ENCODE measurements at regions not wholly inside any gene's neighbourhood (a gene's known extent, or its start where the extent isn't known, plus 50 kb on each side); places are given as distances from the start of the nearest gene placed in this dataset.
A peak's percentile ranks its signal among the peaks of the same experiment; 100 is the strongest.

GRCh38 chr13:64377606-64378005 lies 2852.5 kb downstream of the PCDH9 start:
- no peak for FAIRE-seq
- no peaks in the 10 kb centered on the region for H3K27me3 ChIP-seq (ENCODE audit: control insufficient read depth, insufficient read depth, low read length)
- TF ChIP-seq CTCF (IDR thresholded peaks at IDR 0.05; ENCODE audit: insufficient read depth, low read length, severe bottlenecking): no peak
- DNase-seq (ENCODE audit: low read depth): no peak
- H3K36me3 ChIP-seq (ENCODE audit: control insufficient read depth, insufficient read depth, low read length): no peaks in the 10 kb centered on the region
- no peak overlapping the region for H3K4me3 ChIP-seq (ENCODE audit: low read depth, low read length)

DNA sequence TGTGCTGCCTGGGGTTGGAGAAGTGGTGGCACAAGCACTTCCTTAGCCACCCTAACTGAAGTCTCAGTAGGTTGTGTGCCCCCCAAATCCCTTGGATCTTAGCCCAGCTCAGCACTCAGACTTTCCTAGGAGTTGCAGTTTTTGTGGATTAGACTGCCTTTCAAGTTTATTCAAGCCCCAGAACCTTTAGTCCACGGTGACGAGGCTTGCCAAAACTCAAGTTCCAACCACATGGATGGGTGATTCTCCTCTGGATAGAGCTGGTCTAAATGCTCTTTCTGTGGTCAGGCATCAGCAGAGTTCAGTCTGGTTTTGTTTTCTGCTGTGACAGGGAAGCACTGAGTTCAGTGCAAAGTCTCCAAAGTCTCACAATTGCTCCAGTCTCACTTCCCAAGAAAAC lies 2858.7 kb downstream of the PCDH9 start:
- DNase-seq (ENCODE audit: low read depth) (no peak), FAIRE-seq (no peak)
- Histone ChIP-seq H3K4me3 (ENCODE audit: low read depth, low read length) (no peak overlapping the region), H3K36me3 (ENCODE audit: control insufficient read depth, insufficient read depth, low read length) (no peaks in the 10 kb centered on the region), H3K27me3 (ENCODE audit: control insufficient read depth, insufficient read depth, low read length) (no peaks in the 10 kb centered on the region)
- no peak for TF ChIP-seq CTCF (IDR thresholded peaks at IDR 0.05; ENCODE audit: insufficient read depth, low read length, severe bottlenecking)

GRCh38 chr13:64371045-64371444 lies 2859.1 kb downstream of the PCDH9 start:
- no peak for FAIRE-seq
- H3K4me3 ChIP-seq (ENCODE audit: low read depth, low read length): no peak overlapping the region
- no peak for TF ChIP-seq CTCF (IDR thresholded peaks at IDR 0.05; ENCODE audit: insufficient read depth, low read length, severe bottlenecking)
- no peaks in the 10 kb centered on the region for H3K36me3 ChIP-seq (ENCODE audit: control insufficient read depth, insufficient read depth, low read length)
- DNase-seq (ENCODE audit: low read depth): peak; percentile 45
- no peaks in the 10 kb centered on the region for H3K27me3 ChIP-seq (ENCODE audit: control insufficient read depth, insufficient read depth, low read length)

- FAIRE-seq (no peak), DNase-seq (ENCODE audit: low read depth) (peak; percentile 8)
- H3K27me3 ChIP-seq (ENCODE audit: control insufficient read depth, insufficient read depth, low read length): no peaks in the 10 kb centered on the region
- no peaks in the 10 kb centered on the region for H3K36me3 ChIP-seq (ENCODE audit: control insufficient read depth, insufficient read depth, low read length)
- TF ChIP-seq CTCF (IDR thresholded peaks at IDR 0.05; ENCODE audit: insufficient read depth, low read length, severe bottlenecking): no peak
- no peak overlapping the region for H3K4me3 ChIP-seq (ENCODE audit: low read depth, low read length)
These were observed 2861.0 kb downstream of the PCDH9 start for GRCh38 chr13:64369121-64369520.

DNA sequence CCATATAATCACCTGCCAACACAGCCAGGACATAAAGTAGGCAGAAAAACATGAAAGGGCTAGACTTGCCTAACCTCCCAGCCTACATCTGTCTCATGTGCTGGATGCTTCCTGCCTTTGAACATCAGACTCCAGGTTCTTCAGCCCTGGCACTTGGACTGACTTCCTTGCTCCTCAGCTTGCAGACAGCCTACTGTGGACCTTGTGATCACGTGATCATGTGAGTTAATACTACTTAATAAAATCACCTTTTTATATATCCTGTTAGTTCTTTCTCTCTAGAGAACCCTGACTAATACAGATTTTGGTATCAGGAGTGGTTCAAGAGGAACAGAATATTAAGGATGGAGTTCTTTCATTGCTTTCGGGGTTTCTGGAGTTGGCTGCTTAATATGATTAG lies 2867.6 kb downstream of the PCDH9 start:
- no peak for FAIRE-seq
- Histone ChIP-seq H3K4me3 (ENCODE audit: low read depth, low read length) (no peak overlapping the region), H3K27me3 (ENCODE audit: control insufficient read depth, insufficient read depth, low read length) (no peaks in the 10 kb centered on the region), H3K36me3 (ENCODE audit: control insufficient read depth, insufficient read depth, low read length) (no peaks in the 10 kb centered on the region)
- no peak for TF ChIP-seq CTCF (IDR thresholded peaks at IDR 0.05; ENCODE audit: insufficient read depth, low read length, severe bottlenecking)
- DNase-seq (ENCODE audit: low read depth): no peak

DNA sequence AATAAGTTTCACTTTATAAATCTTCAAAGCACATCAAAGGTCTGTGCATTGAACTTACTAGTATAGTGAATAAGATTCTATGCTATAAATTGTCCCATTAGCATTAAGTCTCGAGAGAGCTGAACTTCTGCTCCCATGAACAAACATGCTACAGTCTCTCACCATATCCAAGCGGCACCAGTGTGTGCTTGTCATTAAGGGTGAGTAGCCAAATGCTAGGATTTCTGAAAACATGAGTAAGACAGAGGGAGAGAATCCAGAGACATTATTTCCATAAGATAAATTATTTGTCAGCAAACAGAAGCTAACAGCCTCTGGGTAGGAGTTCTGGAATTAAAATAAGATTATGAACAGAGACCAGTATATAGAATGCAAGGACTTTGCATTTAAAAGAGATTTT lies 2882.5 kb downstream of the PCDH9 start:
- no peak for TF ChIP-seq CTCF (IDR thresholded peaks at IDR 0.05; ENCODE audit: insufficient read depth, low read length, severe bottlenecking)
- no peak overlapping the region for H3K4me3 ChIP-seq (ENCODE audit: low read depth, low read length)
- H3K27me3 ChIP-seq (ENCODE audit: control insufficient read depth, insufficient read depth, low read length): no peaks in the 10 kb centered on the region
- H3K36me3 ChIP-seq (ENCODE audit: control insufficient read depth, insufficient read depth, low read length): no peaks in the 10 kb centered on the region
- no peak for FAIRE-seq
- no peak for DNase-seq (ENCODE audit: low read depth)
